HL-60 (cell line): ENCODE measurements at regions not wholly inside any gene's neighbourhood (a gene's known extent, or its start where the extent isn't known, plus 50 kb on each side); places are given as distances from the start of the nearest gene placed in this dataset.

Source experiments
- DNase-seq, 2 experiments: peaks; one replicate each; pipeline ENCODE4 v3.0.0-alpha.2; 2010 to 2020; ENCODE audit warnings: low read depth in 1 of 2, low spot score in 1 of 2
- H3K27ac ChIP-seq: fragments of 250-450 bp; sonication (Bioruptor Pico); replicated peaks from 2 replicates; pipeline ENCODE4 v1.5.1; 2020; ENCODE audit warnings: mild to moderate bottlenecking, moderate library complexity
- H3K27me3 ChIP-seq: fragments of 250-450 bp; sonication (Bioruptor Pico); 2 replicates; pipeline ENCODE4 v1.5.1; 2021; ENCODE audit warnings: mild to moderate bottlenecking, moderate library complexity; ENCODE audit not compliant: insufficient read depth, poor library complexity, severe bottlenecking
- H3K4me3 ChIP-seq: replicated peaks from 2 replicates; pipeline ENCODE4 v1.5.1; 2011; ENCODE audit warnings: mild to moderate bottlenecking, control low read depth, low read length; ENCODE audit not compliant: insufficient read depth
- CTCF ChIP-seq: IDR thresholded peaks from one replicate; pipeline ENCODE4 v1.5.1; 2011; ENCODE audit warnings: low read length, control low read depth, inconsistent platforms; ENCODE audit not compliant: insufficient read depth
- GABPA ChIP-seq: IDR thresholded peaks from 2 replicates; pipeline ENCODE4 v1.6.1; 2012; ENCODE audit warnings: low read depth
- POLR2AphosphoS5 ChIP-seq: IDR thresholded peaks from 2 replicates; pipeline ENCODE4 v1.6.1; 2012; ENCODE audit warnings: low read depth
- REST ChIP-seq: IDR thresholded peaks from 2 replicates; pipeline ENCODE4 v1.6.1; 2012; ENCODE audit warnings: low read depth; ENCODE audit not compliant: insufficient replicate concordance
- SPI1 ChIP-seq: IDR thresholded peaks from 2 replicates; pipeline ENCODE4 v1.6.1; 2012; ENCODE audit warnings: low read depth, mild to moderate bottlenecking, borderline replicate concordance

DNA sequence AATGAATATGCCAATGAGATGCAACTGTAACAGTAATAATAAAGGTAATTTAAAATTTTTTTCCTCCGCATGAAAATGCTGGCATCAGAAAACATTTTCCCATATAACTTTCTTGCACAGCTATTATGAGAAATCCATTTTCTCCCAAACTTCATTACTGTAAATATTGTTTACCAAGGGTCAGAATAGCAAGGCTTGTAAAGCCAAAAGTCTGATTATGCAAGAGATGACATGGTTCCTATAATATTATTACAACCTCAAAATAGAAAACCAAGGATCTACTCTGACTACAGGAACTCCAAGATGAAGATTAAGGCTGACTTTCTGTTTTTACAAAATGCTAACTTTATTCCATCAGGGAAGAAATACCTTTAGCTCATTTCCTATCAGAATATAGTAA lies 162.7 kb upstream of the CDK1 start:
- H3K4me3 ChIP-seq: no peak overlapping the region
- no peak for DNase-seq
- no peak overlapping the region for H3K27ac ChIP-seq
- H3K27me3 ChIP-seq: no peaks in the 10 kb centered on the region
- TF ChIP-seq CTCF (no peak), SPI1 (no peak), REST (no peak), POLR2AphosphoS5 (no peak), GABPA (no peak)

DNA sequence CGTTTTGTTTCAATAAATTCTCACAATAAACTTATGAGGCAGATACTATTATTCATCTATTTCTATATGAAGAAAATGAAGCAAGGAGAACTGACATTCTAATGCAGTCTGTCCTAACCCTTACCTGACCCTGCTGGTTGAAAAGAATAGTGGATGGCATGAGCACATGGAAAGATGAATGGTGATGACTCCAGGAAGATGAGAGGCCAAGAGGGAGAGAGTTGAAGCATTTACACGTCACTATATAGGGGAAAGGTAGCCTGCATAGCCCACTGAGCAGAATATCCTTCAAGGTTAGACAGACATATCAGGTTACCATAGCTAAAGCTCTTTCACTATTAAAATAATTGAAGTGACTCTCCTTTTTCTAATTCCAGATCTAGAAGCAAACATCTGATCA lies 163.9 kb upstream of the CDK1 start:
- TF ChIP-seq REST (no peak), CTCF (no peak), POLR2AphosphoS5 (no peak), GABPA (no peak), SPI1 (no peak)
- no peak overlapping the region for H3K4me3 ChIP-seq
- no peaks in the 10 kb centered on the region for H3K27me3 ChIP-seq
- no peak for DNase-seq
- H3K27ac ChIP-seq: no peak overlapping the region

DNA sequence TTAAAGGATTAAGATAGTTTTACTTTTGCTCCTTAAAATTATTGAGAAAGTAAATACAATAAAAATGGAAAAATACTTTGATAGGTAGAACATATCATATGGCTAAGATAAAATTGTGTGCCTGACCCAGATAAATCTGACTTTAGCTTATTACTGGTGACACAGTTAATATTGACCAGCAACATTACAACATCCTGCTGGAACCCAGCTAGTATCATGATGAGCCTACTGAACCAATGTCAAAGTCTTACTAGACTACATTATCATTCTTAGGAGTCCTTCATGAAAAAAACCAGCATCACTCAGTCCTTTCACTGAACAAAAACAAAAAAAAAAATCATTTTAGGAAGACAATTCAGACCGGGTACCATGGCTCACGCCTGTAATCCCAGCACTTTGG lies 164.8 kb upstream of the CDK1 start:
- H3K27ac ChIP-seq: no peak overlapping the region
- no peaks in the 10 kb centered on the region for H3K27me3 ChIP-seq
- DNase-seq: no peak
- no peak overlapping the region for H3K4me3 ChIP-seq
- TF ChIP-seq POLR2AphosphoS5 (no peak), REST (no peak), GABPA (no peak), SPI1 (no peak), CTCF (no peak)
